Smooth muscle cell of the brain vasculature (primary cell): ENCODE measurements at regions not wholly inside any gene's neighbourhood (a gene's known extent, or its start where the extent isn't known, plus 50 kb on each side); places are given as distances from the start of the nearest gene placed in this dataset.

Experiments
- DNase-seq: peaks from one replicate; pipeline ENCODE4 v3.0.0-alpha.2; 2012; ENCODE audit warnings: low read depth, low spot score

DNA sequence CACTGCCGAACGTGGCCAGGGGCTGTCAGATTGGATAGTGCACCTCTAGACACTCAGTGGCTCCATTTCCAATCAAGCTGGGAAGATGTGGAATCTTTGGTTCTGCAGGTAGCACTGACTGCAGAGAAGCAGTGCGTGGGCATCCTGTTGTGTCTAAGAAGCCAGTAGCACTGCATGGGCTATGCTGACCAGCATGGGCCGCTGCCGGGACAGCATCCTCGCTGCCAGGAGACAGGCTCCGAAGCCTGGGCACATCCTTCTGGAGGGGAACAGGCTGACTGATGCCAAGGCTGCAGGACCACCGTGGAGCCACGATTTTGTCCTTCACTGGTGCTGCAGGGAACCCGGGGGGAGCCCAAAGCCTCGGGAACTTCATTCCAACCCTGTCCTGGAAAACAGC lies 649.4 kb downstream of the NPHP4 start:
- DNase-seq = no peak

DNA sequence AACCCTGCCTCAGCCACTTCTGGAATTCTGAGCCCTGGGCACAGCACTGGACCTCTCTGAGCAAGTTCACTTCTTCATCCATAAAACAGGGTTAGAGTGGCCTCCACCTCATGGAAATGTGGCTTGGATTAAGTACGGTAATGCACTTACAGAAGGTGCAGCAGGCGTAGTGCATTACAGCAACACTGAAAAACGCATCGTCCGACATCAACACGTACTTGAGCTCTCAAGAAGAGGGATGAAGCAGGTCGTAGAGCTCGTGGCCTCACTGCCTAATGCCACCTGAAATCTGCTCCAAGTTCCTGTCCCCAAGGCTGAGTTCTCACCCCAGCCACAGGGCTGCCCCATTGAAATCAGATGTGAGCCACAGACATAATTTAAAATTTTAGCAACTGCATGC lies 650.1 kb downstream of the NPHP4 start:
- no peak for DNase-seq

DNA sequence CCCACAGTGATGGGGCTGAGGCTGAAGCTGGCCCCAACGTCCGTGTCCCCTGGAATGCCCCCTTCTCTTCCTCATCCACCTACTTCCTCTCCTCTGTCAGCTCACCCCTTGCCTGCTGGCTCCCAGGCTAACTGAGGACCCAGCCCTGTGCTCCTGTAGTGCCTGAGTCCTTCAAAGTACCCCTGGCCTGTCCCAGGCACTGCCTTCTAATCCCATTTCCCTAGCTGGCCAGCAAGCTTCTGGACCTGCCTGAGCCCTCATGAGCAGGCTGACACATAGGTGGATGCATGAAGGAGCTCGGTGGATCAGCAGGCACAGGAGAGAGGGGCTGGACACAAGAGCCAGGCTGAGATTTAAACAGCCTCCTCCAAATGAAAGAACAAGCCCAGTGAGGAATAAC lies 650.8 kb downstream of the NPHP4 start:
- no peak for DNase-seq

DNA sequence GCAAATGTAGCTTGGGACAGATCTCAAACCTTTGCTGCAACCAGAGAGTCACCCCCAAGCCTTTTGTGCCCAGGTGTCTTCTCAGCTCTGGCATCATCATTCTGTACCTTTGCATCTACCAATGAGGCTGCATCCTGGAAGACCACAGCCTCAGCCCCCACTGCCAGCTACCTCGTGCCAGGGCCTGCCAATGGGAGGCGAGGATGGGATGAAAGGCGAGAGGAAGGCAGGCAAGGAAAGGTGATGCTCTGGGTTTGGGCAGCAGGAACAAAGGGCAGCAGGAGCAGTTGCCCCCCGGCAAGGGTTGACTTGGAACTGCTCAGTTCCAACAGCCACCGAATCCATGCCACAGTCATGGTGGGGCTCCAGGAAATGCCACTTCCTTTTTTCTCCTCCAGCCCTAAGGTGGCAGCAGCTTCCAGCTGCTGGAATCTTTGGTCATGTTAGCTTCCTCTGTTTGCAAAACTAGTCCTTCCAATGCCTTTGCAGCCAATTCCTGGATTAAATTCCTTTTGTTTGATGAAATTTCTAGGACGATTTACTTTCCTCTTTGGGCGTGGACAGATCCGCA lies 651.6 kb downstream of the NPHP4 start:
- DNase-seq = no peak

DNA sequence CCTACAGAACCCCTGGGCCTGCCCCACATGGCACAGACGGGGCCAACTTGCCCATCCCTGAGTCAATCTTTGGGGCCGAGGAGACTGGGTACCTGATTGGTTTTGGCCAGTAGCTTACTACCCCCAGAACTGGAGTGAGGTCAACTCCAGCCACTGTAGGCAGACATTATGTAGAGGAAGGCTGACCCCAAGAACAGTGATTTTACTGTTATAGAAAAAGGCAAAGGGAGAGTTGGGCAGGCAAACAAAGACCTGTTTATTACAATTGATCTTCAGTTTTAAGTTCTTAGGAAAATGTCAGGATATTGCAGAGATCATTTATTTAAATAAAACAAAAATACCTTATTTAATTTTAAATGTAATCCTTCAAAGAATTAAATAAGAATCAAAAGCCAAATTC lies 653.8 kb downstream of the NPHP4 start:
- DNase-seq = no peak

DNA sequence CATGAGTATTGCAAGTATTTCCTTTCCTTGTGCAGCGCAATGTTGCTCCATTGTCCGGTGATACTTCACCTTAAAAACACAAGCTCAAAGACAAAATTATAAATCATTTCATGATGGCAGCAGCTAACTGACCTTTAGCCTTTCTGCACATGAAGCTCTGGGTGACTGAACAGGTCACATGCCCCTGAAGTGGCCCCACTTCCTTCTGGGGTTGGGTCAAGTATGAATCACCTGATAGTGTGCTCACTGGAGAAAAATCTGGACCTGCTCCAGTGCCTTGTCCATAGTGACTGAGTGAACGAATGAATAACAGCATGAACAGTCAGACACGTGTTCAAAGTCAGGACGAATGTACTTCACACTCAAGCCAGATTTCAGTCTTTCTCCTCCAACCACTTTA lies 658.9 kb downstream of the NPHP4 start:
- DNase-seq = no peak

DNA sequence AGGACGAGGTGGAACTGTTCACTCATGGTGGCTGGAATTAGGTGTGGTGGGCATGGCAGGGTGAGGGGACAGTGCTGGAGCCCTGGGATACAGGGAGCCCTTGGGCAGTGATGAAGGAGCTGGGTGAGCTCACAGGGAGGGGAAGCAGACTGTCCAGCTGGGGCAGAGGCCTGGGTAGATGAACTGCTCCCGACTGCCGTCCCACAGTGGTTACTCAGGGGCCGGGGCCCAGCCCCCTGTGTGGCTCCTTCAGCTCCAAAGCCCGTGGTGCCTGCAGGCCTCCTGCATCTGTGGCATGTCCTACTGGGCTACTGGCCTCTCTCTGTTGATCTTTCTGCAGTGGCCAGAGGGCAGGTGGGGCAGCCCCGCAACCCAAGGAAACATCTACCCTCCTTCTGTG lies 661.1 kb downstream of the NPHP4 start:
- DNase-seq = no peak

DNA sequence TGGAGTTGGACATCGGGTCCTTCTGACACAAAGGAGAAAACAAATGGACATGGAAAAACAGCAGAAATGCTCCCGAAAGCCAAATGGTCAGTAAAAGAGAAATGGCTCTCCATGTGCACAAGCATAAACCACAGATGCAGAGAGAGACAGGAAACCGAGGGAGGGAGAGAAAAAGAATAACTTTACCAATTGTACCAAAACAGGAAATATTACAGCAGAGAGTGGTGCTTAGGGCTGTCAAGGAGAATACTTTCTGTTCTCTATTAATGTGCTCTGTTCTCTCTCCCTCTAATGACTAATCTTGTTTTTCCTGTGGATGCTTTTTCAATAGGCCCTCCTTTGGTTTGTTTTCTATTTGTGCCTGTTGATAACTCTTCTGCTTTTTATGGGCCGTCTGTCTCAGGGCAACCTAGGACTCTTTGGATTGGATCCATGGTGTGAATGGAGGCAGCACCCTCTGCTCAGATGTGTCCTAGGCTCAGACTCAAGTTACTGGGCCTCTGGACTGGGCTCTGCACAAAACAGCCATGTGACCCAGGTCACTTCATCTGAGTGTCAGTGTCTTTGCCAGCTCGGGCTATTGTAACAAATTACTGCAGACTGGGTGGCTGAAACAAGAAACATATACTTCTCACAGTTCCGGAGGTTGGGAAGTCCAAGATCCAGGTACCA lies 663.0 kb downstream of the NPHP4 start:
- DNase-seq = no peak

DNA sequence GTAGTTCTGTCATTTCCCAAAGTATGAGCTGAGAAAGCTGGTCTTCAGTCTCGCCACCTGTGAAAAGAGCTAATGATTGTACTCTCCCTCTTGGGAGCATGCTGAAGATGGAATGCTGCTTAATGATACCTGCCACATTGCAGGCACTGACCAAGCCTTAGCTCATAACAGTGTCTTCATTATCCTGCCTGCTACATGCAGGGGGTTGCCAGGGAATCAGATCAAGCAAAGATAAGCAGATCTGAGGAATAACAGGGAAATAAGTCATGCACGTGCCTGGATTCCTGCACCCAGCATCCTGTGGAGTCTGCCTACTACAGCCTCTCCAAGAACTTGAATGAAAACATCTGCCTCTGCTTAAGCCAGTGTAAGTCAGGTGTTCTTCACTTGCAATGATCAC lies 667.3 kb downstream of the NPHP4 start:
- DNase-seq = no peak

DNA sequence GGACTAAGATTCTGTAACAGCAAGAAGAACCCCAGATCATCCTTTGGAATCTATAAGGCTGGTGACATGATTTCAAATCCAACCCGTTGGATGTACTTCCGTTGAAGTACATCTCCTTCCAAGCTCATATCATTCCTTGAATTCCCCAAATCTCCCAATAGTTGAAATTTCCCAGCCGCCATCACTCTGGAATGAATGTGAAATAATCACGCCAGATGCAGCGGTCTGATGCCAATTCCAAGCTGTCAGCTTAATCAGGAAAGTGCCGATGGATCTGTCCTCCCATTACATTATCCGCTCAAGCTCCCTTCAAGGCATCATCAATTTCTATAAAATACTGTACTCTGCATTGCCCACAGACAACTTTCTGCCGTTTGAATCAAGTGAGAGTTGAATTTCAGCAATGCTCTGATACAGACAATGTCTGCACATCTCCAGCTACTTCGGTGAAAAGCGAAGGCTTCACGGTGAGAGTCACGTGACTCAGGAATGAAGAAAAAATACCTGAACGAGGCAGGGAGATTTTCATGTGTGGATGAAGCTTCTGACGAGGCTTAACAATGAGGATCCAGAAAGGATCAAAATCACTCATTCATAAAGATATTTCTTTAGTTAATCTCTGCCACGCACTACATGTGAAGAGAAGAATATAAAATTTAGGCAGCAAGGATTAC lies 663.9 kb downstream of the AJAP1 start:
- no peak for DNase-seq

DNA sequence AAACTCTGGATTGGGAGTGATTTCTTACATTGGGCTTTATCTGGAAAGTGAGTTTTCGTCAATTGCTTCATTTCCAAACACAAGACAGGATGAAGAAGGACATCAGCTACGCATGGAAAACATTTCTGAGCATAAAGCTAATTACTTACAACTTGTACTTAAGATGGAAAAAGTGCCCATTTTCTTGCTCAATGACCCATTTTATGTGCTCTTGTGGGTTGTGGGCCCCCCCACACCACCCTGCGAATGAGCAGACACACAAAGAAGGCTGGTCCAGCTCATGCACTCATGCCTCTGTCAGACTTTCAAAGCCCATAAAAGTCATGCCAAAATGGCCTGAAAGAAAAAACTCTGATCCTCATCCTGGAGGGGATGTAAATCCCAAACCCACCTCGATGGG lies 663.0 kb downstream of the AJAP1 start:
- DNase-seq = no peak

DNA sequence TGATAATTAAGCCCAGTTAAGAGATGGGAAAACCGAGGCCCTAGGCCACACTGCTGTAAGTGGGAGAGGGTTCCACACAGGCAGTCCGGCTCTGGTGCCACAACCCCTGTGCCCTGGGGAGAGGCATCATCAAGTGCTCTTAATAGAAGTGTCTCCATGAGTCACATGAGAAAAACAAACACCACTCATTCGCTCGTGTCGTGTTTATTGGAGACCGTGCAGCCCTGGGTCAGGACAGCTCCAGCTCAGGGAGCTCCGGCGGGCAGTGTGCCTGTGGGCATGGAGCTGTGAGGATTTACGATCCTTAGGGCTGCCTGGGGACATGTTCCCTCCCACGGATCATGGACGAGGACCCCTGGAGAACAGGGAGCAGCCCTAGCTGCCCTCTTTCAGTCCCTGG lies 658.5 kb downstream of the AJAP1 start:
- DNase-seq = no peak

DNA sequence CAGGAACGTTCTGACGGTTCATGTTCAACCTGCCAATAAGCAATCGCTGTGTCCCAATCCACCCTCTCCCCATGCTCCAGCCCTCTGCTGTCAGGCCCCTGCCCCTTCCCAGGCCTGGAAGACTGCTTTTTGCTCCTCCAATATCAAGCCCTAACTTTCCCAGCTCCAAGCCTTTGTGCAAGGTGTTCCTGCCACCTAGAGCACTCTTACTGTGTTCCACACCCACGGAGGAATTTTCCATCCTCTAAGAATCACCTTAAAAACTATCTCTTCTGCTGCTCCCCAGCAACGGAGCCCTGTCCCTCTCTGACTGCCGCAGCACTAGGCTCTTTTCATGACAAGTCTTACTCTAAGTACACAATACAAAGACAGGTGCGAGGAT lies 657.9 kb downstream of the AJAP1 start:
- no peak for DNase-seq

DNA sequence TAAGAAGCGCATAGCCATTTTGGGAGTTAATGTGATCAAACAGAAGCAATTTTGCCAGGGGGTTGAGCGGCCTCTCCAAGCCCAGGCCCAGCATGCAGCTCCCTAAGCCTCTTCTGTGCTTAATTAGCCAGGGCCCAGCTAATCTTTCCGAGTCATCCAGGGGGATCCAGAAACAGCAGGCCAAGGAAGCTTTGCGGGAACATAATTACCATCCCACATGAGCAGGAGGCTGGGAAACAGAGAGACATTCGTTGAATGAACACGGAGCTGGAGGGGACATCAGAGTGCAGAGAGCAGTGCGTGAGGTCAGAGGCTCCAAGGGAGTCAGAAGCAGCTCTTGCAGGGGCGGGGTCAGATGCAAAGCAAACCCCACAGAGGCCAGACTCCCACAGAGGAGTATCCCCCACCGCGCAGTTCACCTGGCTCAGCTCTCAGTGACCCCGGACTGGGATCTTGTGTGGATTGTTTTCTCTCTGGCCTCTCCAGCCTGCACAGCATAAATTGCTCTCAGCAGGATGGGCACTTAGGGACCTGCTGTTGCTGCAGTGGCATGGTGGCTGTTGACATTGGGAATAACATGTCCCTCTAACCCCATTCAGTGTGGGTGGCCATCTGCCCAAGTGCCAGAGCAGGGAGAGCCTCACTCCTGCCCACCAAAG lies 657.4 kb downstream of the AJAP1 start:
- DNase-seq = no peak

DNA sequence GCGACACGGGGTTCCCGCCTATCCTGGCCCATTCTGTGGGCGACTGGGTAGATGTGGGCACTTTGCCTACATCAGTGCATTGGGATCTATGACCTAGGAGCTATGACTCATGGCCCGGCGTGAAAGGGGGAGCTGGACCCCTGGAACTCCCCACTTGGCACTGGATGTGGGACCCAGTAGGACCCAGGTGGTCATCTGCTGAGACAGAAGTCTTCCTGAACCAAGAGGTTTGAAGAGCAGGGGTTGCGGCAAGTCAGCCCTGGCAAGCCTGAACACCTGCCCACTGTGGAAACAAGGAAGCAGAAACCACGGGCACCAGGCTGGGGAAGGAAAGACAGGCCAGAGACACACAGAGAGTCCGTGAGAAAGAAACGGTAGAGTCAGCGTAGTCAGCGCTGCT lies 656.7 kb downstream of the AJAP1 start:
- no peak for DNase-seq

DNA sequence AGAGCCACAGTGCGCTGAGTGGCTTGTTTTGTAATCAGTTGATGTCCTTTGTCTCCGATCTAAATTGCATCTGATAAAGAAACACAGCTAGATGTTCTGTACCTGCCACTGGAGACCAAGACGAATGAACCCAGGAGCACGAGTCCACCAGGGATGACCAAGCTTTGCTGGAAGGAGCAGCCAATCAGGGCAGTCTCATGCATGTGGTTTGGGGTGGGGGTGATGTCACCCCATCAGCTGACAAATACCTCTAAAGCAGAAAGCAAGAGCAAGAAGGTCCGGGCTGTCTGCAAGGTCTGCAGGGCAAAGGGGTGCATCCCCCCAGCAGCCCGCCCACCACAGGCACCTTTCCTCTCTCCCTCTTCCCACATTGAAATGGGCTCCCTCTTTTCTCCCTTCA lies 653.8 kb downstream of the AJAP1 start:
- DNase-seq = no peak

DNA sequence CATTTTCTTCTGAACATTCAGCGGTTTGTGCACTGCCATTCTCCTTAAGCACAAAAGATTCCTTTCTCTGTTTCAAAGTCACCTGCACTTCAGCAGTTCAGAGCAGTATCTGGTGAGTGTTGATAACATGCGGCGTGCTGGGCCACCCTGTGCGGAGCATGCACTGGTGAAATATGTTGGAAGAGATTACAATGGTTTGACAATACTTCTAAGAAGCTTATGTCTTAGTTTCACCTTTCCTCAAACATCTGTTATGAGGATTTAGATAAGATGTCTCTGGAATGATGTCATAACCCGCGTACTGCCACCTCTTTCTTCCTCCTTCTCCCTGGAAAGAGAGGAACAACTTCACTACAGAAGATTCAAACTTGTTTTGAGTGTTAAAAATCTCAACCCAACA lies 650.3 kb downstream of the AJAP1 start:
- DNase-seq = no peak

DNA sequence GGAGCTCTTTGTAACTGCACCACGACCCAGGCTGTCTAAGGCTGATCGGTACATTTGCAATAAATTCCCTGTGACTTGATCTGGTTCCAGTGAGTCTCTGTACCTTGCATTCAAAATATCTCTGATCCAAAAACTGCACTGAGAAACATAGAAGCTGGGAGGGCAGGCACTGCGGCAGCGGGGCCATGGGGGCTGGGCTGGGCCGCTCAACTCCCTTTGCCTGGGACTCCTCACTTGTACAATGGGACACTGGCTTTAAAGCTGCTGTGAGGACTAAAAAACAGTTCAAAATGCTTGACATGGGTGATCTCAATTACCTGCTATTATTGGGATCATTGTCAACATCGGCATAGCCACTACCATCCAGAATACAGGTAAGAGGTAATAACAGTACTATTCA lies 644.0 kb downstream of the AJAP1 start:
- DNase-seq = no peak

DNA sequence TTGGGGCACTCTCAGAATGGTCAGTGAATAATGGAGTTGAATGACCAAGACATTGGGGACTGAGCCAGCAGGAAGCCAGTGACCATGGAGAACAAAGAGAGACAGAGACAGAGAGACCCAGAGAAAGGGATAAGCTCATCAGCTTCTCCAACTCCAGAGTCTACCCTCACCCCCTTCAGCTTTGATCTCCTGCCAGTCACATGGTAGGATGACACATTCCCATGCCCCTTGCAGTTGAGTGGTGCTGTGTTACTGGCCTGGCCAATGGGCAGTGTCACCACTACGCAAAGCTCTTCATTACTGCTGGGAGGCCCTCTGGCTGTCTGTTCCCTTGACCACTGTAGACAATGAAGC lies 643.5 kb downstream of the AJAP1 start:
- DNase-seq = no peak

DNA sequence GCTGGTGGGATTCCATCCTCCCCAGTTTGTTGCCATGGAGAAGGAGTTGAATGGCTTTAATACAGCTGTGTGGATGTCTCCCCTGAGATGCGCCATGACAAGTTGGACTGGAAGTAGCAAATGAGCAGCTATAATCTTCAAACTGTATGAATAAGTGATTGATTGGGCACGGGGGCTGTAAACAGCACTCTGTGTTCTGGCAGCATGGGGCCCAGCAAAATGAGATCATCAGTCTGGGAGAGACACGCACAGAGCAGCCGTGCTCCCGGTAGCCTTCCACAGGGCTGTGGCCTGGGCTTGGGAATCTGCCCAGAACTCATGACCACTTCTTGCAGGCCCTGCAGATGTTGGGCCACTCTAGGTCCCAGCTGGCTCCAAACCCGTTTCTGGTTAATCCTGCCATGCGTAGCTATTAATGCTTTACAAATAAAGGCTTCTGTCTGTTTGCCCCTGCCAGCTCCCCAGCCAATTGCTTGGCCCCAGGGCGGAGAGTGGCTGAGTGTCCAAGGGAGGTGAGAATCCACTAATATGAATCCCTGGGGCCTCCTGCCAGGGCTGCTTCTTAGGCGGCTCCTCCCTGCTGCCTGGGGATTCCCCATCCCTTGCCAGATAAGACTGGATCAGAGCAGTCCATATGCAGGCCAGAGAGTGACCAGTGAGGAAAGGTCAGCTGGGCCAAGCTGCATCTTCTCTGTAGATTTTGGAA lies 642.9 kb downstream of the AJAP1 start:
- DNase-seq = no peak

DNA sequence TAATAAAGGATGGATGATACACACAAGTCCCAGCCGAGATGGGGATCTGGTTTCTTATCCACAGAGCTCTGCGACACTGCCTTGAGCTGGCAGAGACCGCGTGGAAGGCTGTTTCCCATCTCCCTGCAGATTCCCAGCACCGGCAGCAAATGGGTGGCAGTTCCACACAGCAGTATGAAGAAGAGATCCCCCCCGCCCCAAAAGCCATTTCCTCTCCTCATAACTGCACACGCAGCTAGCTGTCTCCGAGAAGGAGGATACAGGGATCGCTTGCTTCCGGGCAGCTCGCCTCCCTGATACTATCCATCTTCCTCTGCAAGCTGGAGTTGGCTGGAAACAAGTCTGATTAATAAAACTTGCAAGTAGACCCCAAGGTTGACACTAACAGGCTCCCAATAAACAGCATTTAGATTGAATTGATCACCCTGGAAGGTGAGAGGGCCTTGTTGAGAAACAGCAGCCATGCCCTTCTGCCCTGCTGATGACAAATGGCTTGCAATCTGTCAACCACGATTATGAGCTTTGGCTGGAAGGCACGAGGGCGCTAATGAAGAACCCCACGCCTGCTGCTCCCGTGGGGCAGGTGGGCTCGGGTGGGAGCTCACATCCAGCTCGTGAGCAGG lies 642.3 kb downstream of the AJAP1 start:
- DNase-seq = no peak

DNA sequence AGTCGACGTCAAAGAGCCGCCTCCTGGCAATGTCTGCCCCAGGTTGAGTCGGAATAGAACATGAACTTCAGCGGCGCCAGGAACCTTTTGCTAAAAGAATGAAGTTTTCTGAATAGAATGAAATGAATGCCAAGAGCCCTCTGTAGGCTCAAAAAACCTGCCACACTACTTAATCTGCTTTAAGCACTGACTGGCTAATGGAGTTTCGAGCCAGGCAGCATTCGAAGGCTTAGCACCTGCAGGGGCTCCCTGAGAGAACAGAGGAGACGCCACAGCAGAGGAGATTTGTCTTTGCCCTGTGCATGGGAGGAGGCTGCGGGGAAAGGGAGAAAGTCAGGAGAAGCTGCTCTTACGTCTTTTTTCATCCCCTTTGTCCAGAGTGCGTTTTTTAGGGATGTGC lies 641.7 kb downstream of the AJAP1 start:
- no peak for DNase-seq
